H9 (cell line): ENCODE measurements at regions not wholly inside any gene's neighbourhood (a gene's known extent, or its start where the extent isn't known, plus 50 kb on each side); places are given as distances from the start of the nearest gene placed in this dataset.

Source experiments
- DNase-seq: peaks from one replicate; pipeline ENCODE4 v3.0.0-alpha.2; 2017
- H2AFZ ChIP-seq: one replicate; pipeline ENCODE4 v1.6.1; 2013; ENCODE audit warnings: mild to moderate bottlenecking, low read length, control low read depth, moderate library complexity
- H2AK5ac ChIP-seq: 2 replicates; pipeline ENCODE4 v1.6.1; 2013; ENCODE audit warnings: low read length, control low read depth, mixed read lengths; ENCODE audit not compliant: insufficient read length
- H2BK120ac ChIP-seq: one replicate; pipeline ENCODE4 v1.6.1; 2013; ENCODE audit warnings: low read depth, mild to moderate bottlenecking, low read length, control low read depth, inconsistent platforms; ENCODE audit not compliant: poor library complexity, severe bottlenecking
- H2BK12ac ChIP-seq: 2 replicates; pipeline ENCODE4 v1.6.1; 2013; ENCODE audit warnings: low read length, control low read depth, mixed read lengths, low read depth; ENCODE audit not compliant: insufficient read length
- H2BK15ac ChIP-seq: 2 replicates; pipeline ENCODE4 v1.6.1; 2013; ENCODE audit warnings: low read depth, low read length, control low read depth
- H2BK20ac ChIP-seq: one replicate; pipeline ENCODE4 v1.6.1; 2013; ENCODE audit warnings: low read depth, mild to moderate bottlenecking, low read length, control low read depth, inconsistent platforms; ENCODE audit not compliant: poor library complexity, severe bottlenecking
- H2BK5ac ChIP-seq: 2 replicates; pipeline ENCODE4 v1.6.1; 2013; ENCODE audit warnings: low read length, control low read depth, mixed read lengths; ENCODE audit not compliant: insufficient read length
- H3K14ac ChIP-seq: 2 replicates; pipeline ENCODE4 v1.6.1; 2013; ENCODE audit warnings: low read length, control low read depth; ENCODE audit not compliant: insufficient read depth
- H3K18ac ChIP-seq: 2 replicates; pipeline ENCODE4 v1.6.1; 2013; ENCODE audit warnings: low read depth, mild to moderate bottlenecking, mixed read lengths, low read length, control low read depth; ENCODE audit not compliant: insufficient read length
- H3K23ac ChIP-seq: 2 replicates; pipeline ENCODE4 v1.6.1; 2013; ENCODE audit warnings: low read length, control low read depth, mixed read lengths, low read depth; ENCODE audit not compliant: insufficient read length
- H3K23me2 ChIP-seq: 2 replicates; pipeline ENCODE4 v1.6.1; 2013; ENCODE audit warnings: low read depth, mild to moderate bottlenecking, mixed read lengths, low read length, control low read depth; ENCODE audit not compliant: insufficient read length, poor library complexity, severe bottlenecking
- H3K27ac ChIP-seq: 2 replicates; pipeline ENCODE4 v1.5.1; 2013; ENCODE audit warnings: low read length, control low read depth, mixed read lengths, low read depth; ENCODE audit not compliant: insufficient read length
- H3K27me3 ChIP-seq: 2 replicates; pipeline ENCODE4 v1.6.1; 2013; ENCODE audit warnings: low read length, control low read depth, inconsistent platforms; ENCODE audit not compliant: insufficient read depth
- H3K4ac ChIP-seq: 2 replicates; pipeline ENCODE4 v1.6.1; 2013; ENCODE audit warnings: low read depth, mild to moderate bottlenecking, control low read depth, inconsistent platforms, low read length, moderate library complexity
- H3K4me1 ChIP-seq: 2 replicates; pipeline ENCODE4 v1.6.1; 2013; ENCODE audit warnings: low read length, control low read depth, inconsistent platforms; ENCODE audit not compliant: insufficient read depth
- H3K4me2 ChIP-seq: 2 replicates; pipeline ENCODE4 v1.6.1; 2013; ENCODE audit warnings: low read length, control low read depth, mixed read lengths; ENCODE audit not compliant: insufficient read length, insufficient read depth
- H3K56ac ChIP-seq: 2 replicates; pipeline ENCODE4 v1.6.1; 2013; ENCODE audit warnings: low read depth, mild to moderate bottlenecking, mixed read lengths, low read length, control low read depth; ENCODE audit not compliant: insufficient read length
- H3K79me1 ChIP-seq: 2 replicates; pipeline ENCODE4 v1.6.1; 2013; ENCODE audit warnings: low read depth, mild to moderate bottlenecking, moderate library complexity, low read length, control low read depth, inconsistent platforms; ENCODE audit not compliant: insufficient read depth, poor library complexity, severe bottlenecking
- H3K79me2 ChIP-seq: 2 replicates; pipeline ENCODE4 v1.6.1; 2013; ENCODE audit warnings: low read length, control low read depth, inconsistent platforms; ENCODE audit not compliant: insufficient read depth
- H3K9ac ChIP-seq: 2 replicates; pipeline ENCODE4 v1.6.1; 2013; ENCODE audit warnings: low read length, control low read depth, mixed read lengths; ENCODE audit not compliant: insufficient read length; ENCODE audit errors: extremely low read depth
- H3K9me3 ChIP-seq: one replicate; pipeline ENCODE4 v1.6.1; 2013; ENCODE audit warnings: low read depth, low read length, inconsistent platforms; ENCODE audit not compliant: control insufficient read depth
- H3T11ph ChIP-seq: one replicate; pipeline ENCODE4 v1.6.1; 2013; ENCODE audit warnings: mild to moderate bottlenecking, low read length, control low read depth, inconsistent platforms
- H4K20me1 ChIP-seq: one replicate; pipeline ENCODE4 v1.6.1; 2013; ENCODE audit not compliant: control insufficient read depth, insufficient read length, insufficient read depth
- H4K5ac ChIP-seq: 2 replicates; pipeline ENCODE4 v1.6.1; 2013; ENCODE audit warnings: low read depth, mild to moderate bottlenecking, mixed read lengths, low read length, control low read depth; ENCODE audit not compliant: insufficient read length
- H4K8ac ChIP-seq: replicated peaks from 2 replicates; pipeline ENCODE4 v1.6.1; 2013; ENCODE audit warnings: low read length, control low read depth, mixed read lengths, low read depth; ENCODE audit not compliant: insufficient read length
- H4K91ac ChIP-seq: 2 replicates; pipeline ENCODE4 v1.6.1; 2013; ENCODE audit warnings: low read depth, mild to moderate bottlenecking, moderate library complexity, mixed read lengths, low read length, control low read depth; ENCODE audit not compliant: insufficient read length
- H3K27ac Mint-ChIP-seq, 3 experiments: 2 replicates in 2 of 3; 3 replicates in 1 of 3; pipeline ENCODE4 v1.8.0; 2020 to 2021; ENCODE audit warnings: mixed read lengths in 3 of 3, mild to moderate bottlenecking in 1 of 3, moderate library complexity in 1 of 3
- H3K27me3 Mint-ChIP-seq: 2 replicates; pipeline ENCODE4 v1.8.0; 2021; ENCODE audit warnings: low read depth, mild to moderate bottlenecking, moderate library complexity, mixed read lengths
- H3K36me3 Mint-ChIP-seq, 3 experiments: 2 replicates in 2 of 3; 3 replicates in 1 of 3; pipeline ENCODE4 v1.8.0; 2020 to 2021; ENCODE audit warnings: low read depth in 3 of 3, mixed read lengths in 3 of 3; ENCODE audit not compliant: insufficient read depth in 1 of 3
- H3K4me1 Mint-ChIP-seq, 2 experiments: 2 replicates each; pipeline ENCODE4 v1.8.0; 2020; ENCODE audit warnings: mixed read lengths in 2 of 2
- H3K4me3 Mint-ChIP-seq, 2 experiments: 2 replicates in 1 of 2; 3 replicates in 1 of 2; pipeline ENCODE4 v1.8.0; 2020 to 2021; ENCODE audit warnings: mild to moderate bottlenecking in 2 of 2, mixed read lengths in 2 of 2, moderate library complexity in 1 of 2
- H3K9me3 Mint-ChIP-seq, 2 experiments: 2 replicates in 1 of 2; 3 replicates in 1 of 2; pipeline ENCODE4 v1.8.0; 2020; ENCODE audit warnings: mild to moderate bottlenecking in 2 of 2, mixed read lengths in 2 of 2, moderate library complexity in 1 of 2
- CTCF ChIP-seq: fragments of 200-600 bp; sonication (generic); conservative IDR thresholded peaks from 3 replicates; pipeline ENCODE4 v1.8.0; 2021; ENCODE audit warnings: antibody characterized with exemption, mild to moderate bottlenecking
- WGBS: extraction: QIAGEN DNeasy Blood & Tissue Kit; methylation state at CpG from one replicate; pipeline ENCODE4 v1.1.7; 2013; ENCODE audit warnings: missing lambda C conversion rate, low lambda C conversion rate, mixed read lengths; ENCODE audit not compliant: insufficient read length; ENCODE audit errors: extremely low coverage; 5-methylcytosine and 5-hydroxymethylcytosine counted together

GRCh38 chr15:85899927-85900326 lies 105.2 kb upstream of the KLHL25 start:
- no peak overlapping the region for H3K27ac ChIP-seq
- no peaks in the 10 kb centered on the region for H3K79me1 ChIP-seq
- H2AK5ac ChIP-seq = no peak overlapping the region
- H3K9ac ChIP-seq = no peak overlapping the region
- peaks cover 2% of the 10 kb centered on the region; the same call in 1 of the 2 replicates for H3K4me1 ChIP-seq
- H3K9me3 Mint-ChIP-seq = peaks cover 3 to 5% of the 10 kb centered on the region in 2 experiments; a peak in 4 of 5 replicates
- peaks cover 43% of the 10 kb centered on the region in 2 experiments for H3K4me1 Mint-ChIP-seq
- H2BK12ac ChIP-seq = no peak overlapping the region
- DNase-seq = no peak
- H4K20me1 ChIP-seq = no peaks in the 10 kb centered on the region
- H2BK20ac ChIP-seq = no peak overlapping the region
- H3K27me3 Mint-ChIP-seq = peaks cover 18% of the 10 kb centered on the region
- no peak overlapping the region for H3K18ac ChIP-seq
- TF ChIP-seq CTCF = no peak
- no peak overlapping the region for H3K23ac ChIP-seq
- H3K23me2 ChIP-seq = no peaks in the 10 kb centered on the region
- H2BK15ac ChIP-seq = no peak overlapping the region
- no peak overlapping the region for H3K27ac Mint-ChIP-seq
- H2BK5ac ChIP-seq = no peak overlapping the region
- no peaks in the 10 kb centered on the region for H3K27me3 ChIP-seq
- H3K14ac ChIP-seq = no peak overlapping the region
- no peak overlapping the region for H2AFZ ChIP-seq
- H3K9me3 ChIP-seq = no peaks in the 10 kb centered on the region
- no peak overlapping the region for H2BK120ac ChIP-seq
- H3K4ac ChIP-seq = no peak overlapping the region
- H3K79me2 ChIP-seq = no peaks in the 10 kb centered on the region
- no peak overlapping the region for H3K56ac ChIP-seq
- H4K5ac ChIP-seq = no peak overlapping the region
- WGBS = no CpG with 5 or more reads among the region's 9 CpGs
- H4K8ac ChIP-seq = no peak overlapping the region
- no peak overlapping the region for H3K4me3 Mint-ChIP-seq
- H3K36me3 Mint-ChIP-seq = peaks cover 0 to 3% (median 0%) of the 10 kb centered on the region in 3 experiments; a peak in 2 of 7 replicates
- no peak overlapping the region for H3K4me2 ChIP-seq
- H4K91ac ChIP-seq = no peak overlapping the region
- H3T11ph ChIP-seq = no peak overlapping the region
